Thyroid gland (tissue), 4 donors: ENCODE measurements at regions not wholly inside any gene's neighbourhood (a gene's known extent, or its start where the extent isn't known, plus 50 kb on each side); places are given as distances from the start of the nearest gene placed in this dataset.

Experiments
- POLR2A ChIP-seq, 2 donors: fragments of 450-650 bp; IDR thresholded peaks; one replicate each; pipeline ENCODE4 v1.6.1; 2017; ENCODE audit warnings: antibody characterized with exemption in 2 of 2, mild to moderate bottlenecking in 2 of 2, moderate library complexity in 1 of 2
- TF ChIP-seq, protein P1 (sequence below), 6 experiments: fragments of 200-600 bp in 3 of 6; fragments of 450-650 bp in 3 of 6; sonication (generic) in 3 of 6; IDR thresholded peaks; one replicate each; pipeline ENCODE4 v1.5.1; 2016 to 2019; ENCODE audit warnings: antibody characterized with exemption in 6 of 6, mild to moderate bottlenecking in 2 of 6, inconsistent platforms in 1 of 6, moderate library complexity in 1 of 6

DNA sequence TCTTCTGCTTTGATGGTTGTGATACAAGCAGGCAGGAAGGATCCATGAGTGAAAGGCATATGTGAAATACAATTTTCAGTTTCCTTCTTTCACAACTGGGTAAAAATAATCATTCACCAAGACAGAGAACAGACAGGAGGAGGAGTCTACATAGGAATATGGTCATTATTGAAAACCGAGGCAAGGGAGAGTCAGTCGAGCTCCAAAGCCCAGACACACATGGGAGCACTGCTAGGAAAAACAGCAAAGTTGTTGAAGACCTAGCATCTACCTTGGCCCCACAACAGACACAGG is 260.6 kb downstream of the ERMARD start:
- TF ChIP-seq, protein P1, sequence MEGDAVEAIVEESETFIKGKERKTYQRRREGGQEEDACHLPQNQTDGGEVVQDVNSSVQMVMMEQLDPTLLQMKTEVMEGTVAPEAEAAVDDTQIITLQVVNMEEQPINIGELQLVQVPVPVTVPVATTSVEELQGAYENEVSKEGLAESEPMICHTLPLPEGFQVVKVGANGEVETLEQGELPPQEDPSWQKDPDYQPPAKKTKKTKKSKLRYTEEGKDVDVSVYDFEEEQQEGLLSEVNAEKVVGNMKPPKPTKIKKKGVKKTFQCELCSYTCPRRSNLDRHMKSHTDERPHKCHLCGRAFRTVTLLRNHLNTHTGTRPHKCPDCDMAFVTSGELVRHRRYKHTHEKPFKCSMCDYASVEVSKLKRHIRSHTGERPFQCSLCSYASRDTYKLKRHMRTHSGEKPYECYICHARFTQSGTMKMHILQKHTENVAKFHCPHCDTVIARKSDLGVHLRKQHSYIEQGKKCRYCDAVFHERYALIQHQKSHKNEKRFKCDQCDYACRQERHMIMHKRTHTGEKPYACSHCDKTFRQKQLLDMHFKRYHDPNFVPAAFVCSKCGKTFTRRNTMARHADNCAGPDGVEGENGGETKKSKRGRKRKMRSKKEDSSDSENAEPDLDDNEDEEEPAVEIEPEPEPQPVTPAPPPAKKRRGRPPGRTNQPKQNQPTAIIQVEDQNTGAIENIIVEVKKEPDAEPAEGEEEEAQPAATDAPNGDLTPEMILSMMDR (IDR thresholded peaks at IDR 0.05) = no peak
- no peak for TF ChIP-seq POLR2A (IDR thresholded peaks at IDR 0.05)
